H1 (cell line): ENCODE measurements at regions not wholly inside any gene's neighbourhood (a gene's known extent, or its start where the extent isn't known, plus 50 kb on each side); places are given as distances from the start of the nearest gene placed in this dataset.

Experiments used
- BCL11A ChIP-seq, 2 experiments: IDR thresholded peaks; one replicate each; pipeline ENCODE4 v1.6.1; 2011; ENCODE audit warnings: low read depth in 2 of 2, low read length in 2 of 2, mild to moderate bottlenecking in 2 of 2
- CTCF ChIP-seq, 3 experiments: IDR thresholded peaks; 1 replicate in 2 of 3; 2 replicates in 1 of 3; pipeline versions ENCODE4 v1.5.1 to v1.6.1; 2011; ENCODE audit warnings: low read length in 3 of 3, mild to moderate bottlenecking in 3 of 3, inconsistent platforms in 2 of 3, low read depth in 1 of 3, moderate library complexity in 1 of 3; ENCODE audit not compliant: insufficient read depth in 1 of 3; ENCODE audit errors: control extremely low read depth in 1 of 3
- E2F6 ChIP-seq: IDR thresholded peaks from 2 replicates; pipeline ENCODE4 v1.6.1; 2012; ENCODE audit warnings: inconsistent platforms
- RAD21 ChIP-seq, 2 experiments: IDR thresholded peaks in 1 of 2; conservative IDR thresholded peaks in 1 of 2; 2 replicates each; pipeline ENCODE4 v1.6.1; 2011; ENCODE audit warnings: low read depth in 2 of 2, low read length in 2 of 2, improper control_type of control experiment in 1 of 2, inconsistent platforms in 1 of 2, mild to moderate bottlenecking in 1 of 2, moderate library complexity in 1 of 2
- TCF12 ChIP-seq: IDR thresholded peaks from 2 replicates; pipeline ENCODE4 v1.6.1; 2011; ENCODE audit warnings: low read depth, mild to moderate bottlenecking, low read length

- no peak for TF ChIP-seq E2F6
- no peak for TF ChIP-seq CTCF (IDR thresholded peaks at IDR 0.05; ENCODE audit: control extremely low read depth in 1 of 3, insufficient read depth in 1 of 3, low read depth in 1 of 3, low read length in 3 of 3)
- no peak for TF ChIP-seq TCF12
- no peak for TF ChIP-seq BCL11A (IDR thresholded peaks at IDR 0.05; ENCODE audit: low read depth in 2 of 2, low read length in 2 of 2)
- no peak for TF ChIP-seq RAD21 (IDR thresholded peaks at IDR 0.05 in 1 of 2, conservative IDR thresholded peaks at IDR 0.05 in 1 of 2; ENCODE audit: low read depth in 2 of 2, low read length in 2 of 2)
Observed at GRCh38 chr3:153767601-153768560, 353.3 kb upstream of the ARHGEF26 start (continued).
